Lung microvascular endothelial cell (primary cell): ENCODE measurements at regions not wholly inside any gene's neighbourhood (a gene's known extent, or its start where the extent isn't known, plus 50 kb on each side); places are given as distances from the start of the nearest gene placed in this dataset.
"Not testable (repeated sequence)": the region's sequence is repeated elsewhere in the genome, so short reads cannot be mapped to it uniquely, and the experiment has no call there.

ENCODE experiments used
- DNase-seq, 2 donors: peaks; one replicate each; pipeline versions ENCODE4 v3.0.0 to v3.0.0-alpha.2; 2010; ENCODE audit warnings: low read depth in 2 of 2

- DNase-seq: no peak
Observed at GRCh38 chr6:76694795-76695194, 622.3 kb upstream of the IMPG1 start.

- DNase-seq: peak; percentile 20 to 32
Observed at GRCh38 chr6:76684875-76685274, 612.4 kb upstream of the IMPG1 start.

GRCh38 chr6:76683985-76684384 is 611.5 kb upstream of the IMPG1 start:
- no peak for DNase-seq

GRCh38 chr6:76682842-76683241 is 610.4 kb upstream of the IMPG1 start:
- peak; percentile 19 to 38 for DNase-seq

GRCh38 chr6:76681781-76682180 is 609.3 kb upstream of the IMPG1 start:
- peak in 1 of 2 donors; percentile 63 for DNase-seq

GRCh38 chr6:76677017-76677416 is 604.6 kb upstream of the IMPG1 start:
- no peak for DNase-seq

GRCh38 chr6:76671751-76672150 is 599.3 kb upstream of the IMPG1 start:
- DNase-seq: peak; percentile 12 to 28

GRCh38 chr6:76644231-76644630 is 571.8 kb upstream of the IMPG1 start:
- DNase-seq: no peak

GRCh38 chr6:76639941-76640340 is 567.5 kb upstream of the IMPG1 start:
- DNase-seq: no peak

- no peak for DNase-seq
Observed at GRCh38 chr6:76634695-76635094, 562.2 kb upstream of the IMPG1 start.

GRCh38 chr6:76633259-76633658 is 560.8 kb upstream of the IMPG1 start:
- DNase-seq: no peak

GRCh38 chr6:76631622-76632021 is 559.2 kb upstream of the IMPG1 start:
- no peak for DNase-seq

- no peak for DNase-seq
Observed at GRCh38 chr6:76615395-76615794, 542.9 kb upstream of the IMPG1 start.

GRCh38 chr6:76612954-76613353 is 540.5 kb upstream of the IMPG1 start:
- no peak for DNase-seq

- DNase-seq: no peak
Observed at GRCh38 chr6:76609160-76609559, 536.7 kb upstream of the IMPG1 start.

GRCh38 chr6:76594109-76594508 is 521.6 kb upstream of the IMPG1 start:
- DNase-seq: no peak

GRCh38 chr6:76593668-76594067 is 521.2 kb upstream of the IMPG1 start:
- DNase-seq: no peak

GRCh38 chr6:76592566-76592965 is 520.1 kb upstream of the IMPG1 start:
- peak in 1 of 2 donors; percentile 47 for DNase-seq

- no peak for DNase-seq
Observed at GRCh38 chr6:76587271-76587670, 514.8 kb upstream of the IMPG1 start.

- no peak for DNase-seq
Observed at GRCh38 chr6:76584121-76584520, 511.7 kb upstream of the IMPG1 start.

GRCh38 chr6:76578746-76579145 is 506.3 kb upstream of the IMPG1 start:
- DNase-seq: no peak

GRCh38 chr6:76574746-76575145 is 502.3 kb upstream of the IMPG1 start:
- no peak for DNase-seq

- no peak for DNase-seq
Observed at GRCh38 chr6:76565932-76566331, 493.5 kb upstream of the IMPG1 start.

GRCh38 chr6:76562371-76562770 is 489.9 kb upstream of the IMPG1 start:
- not testable (repeated sequence) for DNase-seq
